NCI-H69 (cell line): ENCODE measurements at regions not wholly inside any gene's neighbourhood (a gene's known extent, or its start where the extent isn't known, plus 50 kb on each side); places are given as distances from the start of the nearest gene placed in this dataset.

Source experiments
- DNase-seq: peaks from one replicate; lab custom pipeline; 2025; lab: John Stamatoyannopoulos, UW

DNA sequence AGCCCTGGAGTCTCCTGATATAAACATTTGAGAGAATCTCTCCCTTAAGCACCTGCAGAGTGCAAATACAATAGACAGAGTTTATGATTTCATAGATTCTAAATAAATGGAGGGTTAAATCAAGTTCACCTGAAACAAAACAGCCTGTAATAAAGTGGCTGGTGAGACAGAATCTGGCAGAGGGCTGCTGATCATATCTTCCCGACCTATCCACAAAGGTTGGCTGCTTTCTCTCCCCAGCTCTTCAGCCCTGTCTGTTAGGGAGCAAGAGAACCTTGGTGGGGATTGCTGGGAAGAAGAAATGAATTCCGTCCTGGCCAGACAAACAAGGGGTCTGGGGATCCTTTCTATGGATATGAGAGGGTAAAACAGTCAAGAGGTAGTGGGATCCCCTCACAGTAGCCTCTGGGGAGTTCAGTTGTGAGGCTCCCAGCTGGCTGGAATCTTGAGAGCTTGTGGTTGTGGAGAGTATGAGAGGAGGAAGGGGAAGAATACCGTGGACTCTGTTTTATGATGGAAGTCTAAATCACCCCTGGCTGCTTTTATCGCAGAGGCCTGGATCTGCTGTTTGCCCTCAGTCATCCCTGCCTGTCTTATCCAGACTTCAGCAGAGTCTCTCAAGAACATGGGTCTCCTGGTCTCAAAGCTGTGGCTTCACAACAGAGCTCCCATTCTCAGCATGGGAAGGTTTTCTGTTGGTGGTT lies 451.3 kb downstream of the NTRK3 start:
- DNase-seq = no peak

DNA sequence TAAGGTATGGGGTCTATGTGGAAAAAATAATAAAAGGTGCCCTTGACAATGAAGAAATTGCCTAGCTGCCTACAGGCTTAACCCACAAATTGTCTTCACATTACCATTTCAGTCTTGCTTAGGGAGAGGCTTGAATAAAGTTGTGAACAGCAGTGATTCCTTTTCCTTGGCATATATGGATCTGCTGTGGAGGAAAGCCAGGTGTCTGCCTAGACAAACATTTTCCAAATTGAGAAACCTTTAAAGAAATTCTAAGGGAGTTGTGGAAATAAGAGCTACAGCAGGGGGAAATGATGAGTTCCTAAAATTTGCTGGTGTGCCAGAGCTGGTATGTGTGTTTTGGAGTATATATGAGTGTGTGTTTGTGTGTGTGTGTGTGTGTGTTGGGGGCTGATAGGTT lies 452.1 kb downstream of the NTRK3 start:
- no peak for DNase-seq

DNA sequence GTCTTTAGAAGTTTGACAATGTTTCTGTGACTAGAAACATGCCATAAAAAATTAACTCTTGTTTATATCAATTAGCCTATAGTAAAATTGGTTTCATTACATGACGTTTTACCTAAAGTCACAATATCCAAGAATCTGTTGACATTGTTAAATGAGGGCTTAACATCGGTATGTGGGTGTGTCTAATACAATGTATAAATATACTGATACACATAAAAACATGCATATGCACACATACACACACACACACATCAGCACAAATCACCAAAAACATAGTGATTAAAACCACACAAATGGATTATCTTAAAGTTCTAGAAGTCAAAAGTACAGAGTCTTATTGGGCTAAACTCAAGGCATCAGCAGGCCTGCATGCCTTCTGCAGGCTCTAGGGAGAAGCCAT lies 456.7 kb downstream of the NTRK3 start:
- DNase-seq = no peak

DNA sequence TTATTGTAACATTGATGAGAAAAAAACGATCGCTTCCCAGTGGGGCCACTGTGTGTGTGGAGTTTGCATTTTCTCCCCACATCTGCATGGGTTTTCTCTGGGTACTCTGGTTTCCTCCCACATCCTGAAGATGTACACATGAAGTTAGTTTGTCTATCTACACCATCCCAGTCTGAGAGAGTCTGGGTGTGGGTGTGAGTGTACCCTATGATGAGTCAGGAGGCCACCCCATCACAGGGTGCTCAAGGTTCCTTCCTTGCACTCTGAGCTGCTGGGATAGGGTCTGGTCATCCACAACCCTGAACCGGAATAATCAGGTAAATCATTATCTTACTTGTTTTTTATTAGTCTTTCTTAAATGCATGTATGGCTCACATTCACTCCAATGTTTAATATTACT lies 457.1 kb downstream of the NTRK3 start:
- no peak for DNase-seq

DNA sequence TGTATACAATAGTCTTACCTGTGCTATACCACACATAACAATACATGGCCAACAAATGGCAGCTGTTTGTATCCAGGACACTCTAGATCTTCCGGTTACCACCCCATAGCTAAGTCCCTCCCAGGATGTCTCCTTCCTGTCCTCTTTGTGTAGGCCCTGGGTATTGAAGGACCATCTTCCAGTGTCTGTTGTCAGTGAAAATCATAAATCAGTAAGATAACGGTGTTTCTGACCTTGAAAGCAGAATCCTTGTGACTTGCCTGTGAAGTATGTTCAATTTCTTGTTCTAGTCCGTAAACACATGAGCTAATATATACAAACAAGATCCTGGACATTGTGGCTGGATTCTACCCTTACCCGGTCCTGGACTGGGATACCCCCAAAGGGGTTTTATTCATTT lies 462.8 kb downstream of the NTRK3 start:
- DNase-seq = no peak

DNA sequence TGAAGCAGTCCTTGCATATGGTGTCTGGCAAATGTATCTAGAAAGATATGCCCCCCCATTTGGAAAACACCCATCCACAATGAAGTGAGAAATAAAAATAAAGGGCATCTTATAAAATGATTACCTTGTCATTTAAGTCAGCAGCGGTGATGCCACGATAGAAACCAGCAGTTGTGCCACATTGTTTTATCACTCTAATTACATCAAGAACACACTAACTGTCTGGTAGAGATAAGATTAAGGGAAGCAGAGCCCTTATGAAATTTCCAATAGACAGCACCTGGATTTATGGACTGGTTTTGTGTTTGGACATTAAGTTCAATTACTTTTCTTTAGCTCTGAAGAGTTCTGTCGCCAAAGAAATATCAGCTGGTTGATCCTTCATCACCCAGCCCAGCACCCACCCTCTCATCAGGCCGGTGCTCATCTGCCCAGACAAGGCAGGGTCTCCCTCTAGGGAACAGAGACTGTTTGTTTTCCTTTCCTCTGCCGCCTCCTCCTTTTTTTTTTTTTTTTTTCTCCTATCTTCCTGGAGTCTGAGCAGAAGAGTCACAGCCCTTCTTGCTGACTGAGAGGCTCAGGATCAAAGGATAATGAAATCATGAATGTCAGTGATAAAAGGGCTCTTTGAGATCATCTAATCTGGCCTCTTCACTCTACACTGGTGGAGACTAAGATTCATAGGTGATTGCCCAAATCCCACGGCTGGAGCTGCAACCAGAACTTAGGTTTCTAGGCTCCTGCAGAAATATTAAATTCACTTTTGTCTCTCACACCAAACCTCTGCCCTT lies 464.1 kb downstream of the NTRK3 start:
- DNase-seq = no peak

DNA sequence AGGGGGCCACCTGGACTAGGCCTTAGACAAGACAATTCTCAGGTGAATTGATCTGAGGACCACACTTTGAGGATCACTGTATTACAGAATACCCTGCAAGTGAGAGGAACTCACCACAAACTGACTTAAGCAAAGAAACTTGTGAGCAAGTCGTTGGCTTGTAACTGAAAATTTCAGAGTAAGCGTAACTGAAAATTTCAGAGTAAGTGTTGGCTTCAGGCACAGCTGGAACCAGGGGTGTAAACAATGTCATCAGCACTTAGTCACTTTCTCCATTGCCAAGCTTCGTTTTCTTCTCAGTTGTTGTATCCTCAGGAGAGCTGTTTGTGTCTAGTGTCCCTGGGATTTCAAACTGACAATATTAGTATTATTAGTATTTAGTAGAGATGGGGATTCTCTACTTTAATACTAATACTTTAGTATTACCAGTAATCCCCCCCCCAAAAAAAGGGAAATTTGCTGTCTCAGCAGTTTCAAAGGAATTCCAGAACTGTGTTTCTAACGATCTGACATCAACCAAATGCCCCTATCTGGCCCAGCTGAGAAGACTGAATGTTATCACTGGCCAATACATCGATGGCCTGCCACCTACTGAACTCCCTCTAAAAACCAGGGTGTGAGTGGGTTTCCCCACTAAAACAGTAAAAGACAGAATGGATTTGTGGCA lies 474.4 kb downstream of the NTRK3 start:
- no peak for DNase-seq

DNA sequence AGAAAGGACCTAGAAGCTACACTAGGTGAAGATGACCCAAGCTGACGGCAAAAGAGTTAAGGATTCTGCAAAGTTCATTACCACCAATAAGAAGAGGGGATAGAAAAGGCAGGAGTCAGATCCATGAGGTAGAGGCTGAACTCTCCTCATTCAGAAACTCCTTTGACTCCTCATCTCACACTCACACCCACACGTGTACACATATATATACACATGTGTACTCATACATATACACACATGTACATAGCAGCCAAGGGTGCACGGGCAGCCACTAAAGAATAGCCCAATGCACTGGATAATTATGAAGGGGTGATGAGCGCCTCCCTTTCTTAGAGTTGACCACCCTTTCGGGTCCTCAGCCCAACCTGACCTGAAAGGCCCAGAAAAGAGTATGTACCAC lies 476.8 kb downstream of the NTRK3 start:
- no peak for DNase-seq

DNA sequence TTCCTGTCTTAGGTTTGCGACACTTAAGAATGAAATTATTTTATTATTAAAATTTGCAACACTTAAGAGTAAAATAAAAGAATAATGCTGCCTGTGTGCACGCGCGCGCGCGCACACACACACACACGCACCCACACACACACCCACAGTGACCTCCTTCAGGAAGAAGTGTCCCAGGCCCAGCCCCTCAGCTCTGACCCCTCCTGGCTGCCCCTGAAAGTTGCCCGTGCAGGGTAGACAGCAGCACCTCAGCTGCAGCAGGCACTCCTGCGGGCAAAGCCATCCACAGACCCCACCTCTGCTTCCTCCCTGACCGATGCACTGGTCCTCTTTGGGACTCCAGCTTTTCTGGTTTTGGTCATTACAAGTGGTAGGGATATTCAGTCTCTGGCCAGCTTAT lies 478.2 kb downstream of the NTRK3 start:
- no peak for DNase-seq

DNA sequence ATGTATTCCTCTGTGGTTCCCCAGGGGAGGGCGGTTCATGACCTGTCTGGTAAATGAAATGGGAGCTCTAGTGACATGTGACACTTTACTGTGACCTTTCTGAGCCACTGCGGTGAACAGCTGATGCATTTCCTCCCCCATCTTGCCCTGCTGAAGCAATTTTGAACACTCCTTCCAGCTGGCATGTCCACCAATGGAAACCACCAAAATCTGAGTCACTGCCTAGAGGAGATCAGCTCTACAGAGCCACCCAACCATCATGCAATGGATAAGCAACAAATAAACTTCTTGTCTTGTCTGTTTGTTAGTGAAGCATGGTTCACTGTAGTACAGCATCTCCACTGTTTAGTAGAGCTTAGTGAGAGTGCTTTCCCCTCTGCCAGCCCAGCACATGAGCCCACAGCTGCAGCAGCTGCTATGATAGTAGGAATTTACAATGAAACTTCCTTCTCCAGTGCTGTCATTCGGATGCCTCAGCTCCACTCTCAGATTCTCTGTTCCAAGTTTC lies 479.4 kb downstream of the NTRK3 start:
- no peak for DNase-seq

DNA sequence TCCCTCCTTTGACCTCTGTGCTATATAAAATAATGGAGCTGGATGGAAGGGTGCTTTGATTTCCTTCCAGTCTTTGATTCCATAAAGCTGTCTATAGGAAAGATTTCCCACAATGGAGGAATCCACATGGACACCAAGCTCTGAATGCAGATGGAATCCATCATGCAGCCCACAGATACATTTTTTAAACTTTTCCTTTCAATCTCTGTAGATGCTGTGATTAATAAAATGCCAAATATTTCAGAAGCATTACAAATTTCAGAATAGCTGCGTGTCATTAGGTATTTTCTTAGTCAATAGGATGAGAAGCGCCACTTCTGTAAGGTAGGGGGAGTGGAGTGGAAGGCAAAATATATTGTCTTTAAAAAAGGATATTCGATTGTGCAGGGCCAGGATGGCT lies 489.0 kb downstream of the NTRK3 start:
- DNase-seq = no peak

DNA sequence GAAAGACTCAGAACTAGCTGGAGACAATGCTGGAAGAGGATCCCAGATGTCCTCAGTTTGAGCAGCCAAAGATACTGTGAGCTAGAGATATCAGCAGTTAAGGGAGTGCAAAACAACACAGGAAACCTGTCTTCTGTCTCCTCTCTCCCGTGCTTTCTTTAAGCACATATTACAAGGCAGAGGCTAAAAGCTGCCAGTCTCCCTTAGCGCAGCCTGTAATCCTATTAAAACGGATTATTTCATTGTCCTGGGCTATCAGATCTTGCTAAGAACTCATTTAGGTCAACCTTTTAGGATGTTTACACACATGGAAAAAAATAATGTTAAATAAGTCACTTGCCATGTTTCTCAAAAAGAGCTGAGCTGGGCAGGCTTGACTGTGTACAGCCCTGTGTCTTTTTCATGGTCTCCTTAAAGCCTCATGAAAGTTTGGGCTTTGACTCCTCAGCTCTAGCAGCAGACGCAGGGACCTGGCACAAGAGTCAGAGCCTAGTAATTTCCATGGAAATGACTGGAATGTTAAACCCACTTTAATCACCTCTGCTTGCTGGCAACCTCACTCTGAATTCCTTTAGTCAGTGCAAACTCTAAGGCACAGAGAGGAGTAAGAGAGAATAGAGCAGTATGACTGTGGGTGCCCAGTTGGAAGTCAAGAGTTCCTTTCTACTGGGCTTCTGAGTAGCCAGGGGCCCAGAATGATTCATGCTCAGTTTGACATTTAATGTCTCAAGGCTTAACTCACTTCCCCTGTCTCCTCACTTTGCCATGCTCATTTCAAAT lies 491.9 kb downstream of the NTRK3 start:
- DNase-seq = no peak

DNA sequence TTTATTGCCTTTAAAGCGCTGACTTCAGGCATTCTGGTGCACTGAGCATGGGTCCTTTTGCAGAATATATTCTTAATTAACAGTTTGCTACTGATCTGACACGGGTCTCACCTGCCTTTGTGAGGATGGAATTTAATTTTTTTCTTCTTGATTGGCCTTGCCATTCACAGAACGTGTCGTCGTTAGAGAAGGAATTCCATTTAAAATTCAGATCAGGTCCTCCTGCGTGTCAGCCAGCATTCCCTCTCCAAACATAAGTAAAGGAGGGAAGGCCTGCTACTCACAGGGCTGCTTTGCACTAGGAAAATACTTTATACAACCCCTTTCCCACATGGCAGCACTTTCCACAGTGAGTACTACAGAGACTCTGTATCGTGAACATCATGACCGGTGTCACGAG lies 492.7 kb downstream of the NTRK3 start:
- no peak for DNase-seq

DNA sequence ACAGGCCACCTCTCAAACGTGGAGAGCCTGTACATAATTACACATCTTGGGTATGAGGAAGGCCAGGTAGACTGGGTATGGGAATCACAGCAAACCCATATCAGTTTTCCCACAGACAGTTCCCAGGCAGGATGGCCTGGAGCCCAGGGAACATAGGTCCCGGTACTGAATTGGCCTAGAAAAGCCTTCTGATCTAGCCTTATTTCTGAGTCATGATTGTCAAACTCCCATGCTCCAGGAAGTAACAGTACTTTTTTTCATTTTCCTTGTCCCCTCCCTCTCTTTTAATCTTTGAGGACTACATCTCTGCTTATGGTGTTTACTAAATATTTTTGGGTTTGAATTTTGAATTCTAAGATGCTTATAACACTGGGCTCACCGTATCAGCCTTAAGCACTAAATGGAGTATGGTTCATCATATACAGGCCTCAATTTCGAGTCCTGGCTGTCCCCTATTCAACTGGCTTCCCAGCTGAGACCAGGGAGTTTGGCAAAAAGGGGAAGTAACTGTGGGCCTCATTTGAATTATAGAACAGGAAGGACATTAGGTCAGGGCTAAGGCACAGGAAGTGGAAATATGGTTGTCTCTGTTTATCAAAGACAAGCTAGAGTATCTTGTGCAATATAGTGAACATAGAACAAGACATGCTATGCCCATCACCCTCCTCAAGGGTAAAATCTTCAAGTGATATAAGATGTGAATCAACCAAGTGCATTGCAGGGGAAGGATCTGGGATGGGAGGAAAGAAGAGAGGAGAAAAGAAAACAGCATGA lies 494.6 kb downstream of the NTRK3 start:
- DNase-seq = no peak

DNA sequence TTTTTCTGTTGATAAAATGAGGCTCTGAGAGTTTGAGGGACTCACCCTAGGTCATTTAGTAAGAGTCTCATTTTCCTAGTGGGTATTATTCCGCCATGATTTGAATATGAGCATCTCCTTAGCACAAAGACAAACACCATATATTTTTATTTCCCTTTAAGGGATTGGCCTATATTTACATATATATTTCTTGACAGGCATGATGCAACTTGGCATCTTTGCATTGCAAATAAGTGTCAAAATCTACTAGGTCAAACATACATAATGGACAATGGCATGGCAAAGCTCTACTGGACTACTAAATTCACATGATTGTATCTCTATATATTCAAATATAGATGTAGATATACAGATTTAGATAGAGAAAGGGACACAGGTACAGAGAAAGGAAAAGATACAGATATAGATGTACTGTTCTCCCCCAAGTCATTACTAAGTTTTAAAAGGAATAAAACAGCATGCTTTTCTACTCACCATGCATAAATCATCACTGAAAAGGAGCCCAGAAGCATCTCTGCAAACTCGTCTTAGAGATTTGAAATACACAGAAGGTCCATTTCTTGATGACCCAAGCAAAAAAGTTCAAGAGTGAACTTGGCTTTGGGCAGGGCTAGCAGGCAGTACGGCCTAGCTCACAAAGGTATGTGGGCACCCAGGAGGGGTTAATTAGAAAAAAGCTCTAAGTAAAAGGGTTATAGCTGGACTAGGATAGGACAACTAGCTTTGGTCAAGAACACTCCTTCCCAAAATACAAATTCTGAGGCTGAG lies 495.8 kb downstream of the NTRK3 start:
- DNase-seq = no peak

DNA sequence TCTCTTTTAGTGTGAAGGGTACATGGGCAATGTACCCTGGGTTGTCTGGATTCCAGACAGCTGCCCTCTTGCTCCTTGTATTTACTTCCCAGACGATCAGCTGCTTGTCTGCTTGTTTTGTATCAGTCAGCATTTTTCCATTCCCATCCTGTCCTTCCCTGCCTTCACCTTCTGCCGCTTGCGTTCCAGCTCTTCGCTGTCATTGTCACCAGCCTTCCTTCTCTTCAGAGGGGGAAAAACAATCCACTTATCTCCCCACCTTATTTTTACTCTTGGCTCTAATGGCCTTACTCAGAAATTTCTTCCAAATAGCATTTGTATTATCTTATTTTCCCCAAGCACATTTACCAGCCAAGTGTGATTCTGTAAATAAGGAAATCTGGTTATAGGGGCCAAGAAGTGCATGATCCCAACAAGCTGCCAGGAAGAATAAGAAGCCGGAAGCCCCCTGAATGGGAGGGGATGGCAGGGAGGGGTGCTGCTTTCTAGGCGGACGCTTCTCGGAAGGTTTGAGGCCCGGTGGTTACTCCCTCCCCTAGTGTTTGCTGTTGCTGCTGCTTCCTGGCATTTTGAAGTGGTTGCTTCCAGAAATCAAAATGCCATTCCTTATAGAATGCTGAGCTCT lies 497.6 kb downstream of the NTRK3 start:
- DNase-seq = no peak

DNA sequence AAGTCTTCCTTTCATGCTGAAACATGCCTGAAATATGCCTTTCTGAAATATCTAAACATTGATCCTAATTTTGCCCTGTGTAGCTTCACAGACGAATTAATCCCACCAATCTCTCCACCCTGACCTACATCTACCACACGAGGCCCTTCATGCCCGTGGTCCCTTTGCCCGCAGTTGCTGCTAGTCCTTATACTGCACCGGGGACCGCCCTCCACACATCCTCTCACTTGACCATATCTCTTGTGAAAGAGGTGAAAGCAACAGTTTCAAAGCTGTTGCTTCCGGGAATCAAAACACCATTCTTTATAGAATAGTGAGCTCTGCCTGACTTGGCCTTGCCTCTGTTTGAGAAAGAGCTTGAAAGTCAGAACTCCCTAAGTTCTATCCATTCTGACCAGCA lies 499.5 kb downstream of the NTRK3 start:
- DNase-seq = no peak

DNA sequence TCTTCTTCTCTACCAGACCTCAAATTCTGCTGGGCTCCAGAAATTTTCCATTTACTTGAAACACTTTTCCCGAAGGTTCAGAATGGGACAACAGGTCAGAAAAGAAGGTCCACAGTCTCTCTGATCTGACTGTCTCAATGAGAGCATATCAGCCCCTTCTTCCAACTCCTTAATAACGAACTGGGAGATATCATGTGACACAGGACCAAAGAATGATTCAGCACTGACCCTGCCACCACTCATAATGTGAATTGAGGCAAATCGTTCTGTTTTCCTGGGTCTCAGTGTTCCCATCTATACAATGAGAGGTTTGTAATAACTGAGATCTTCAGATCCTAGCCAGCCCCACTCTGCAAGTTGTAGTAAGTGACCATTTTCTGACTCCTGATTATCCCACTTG lies 500.5 kb downstream of the NTRK3 start:
- no peak for DNase-seq

DNA sequence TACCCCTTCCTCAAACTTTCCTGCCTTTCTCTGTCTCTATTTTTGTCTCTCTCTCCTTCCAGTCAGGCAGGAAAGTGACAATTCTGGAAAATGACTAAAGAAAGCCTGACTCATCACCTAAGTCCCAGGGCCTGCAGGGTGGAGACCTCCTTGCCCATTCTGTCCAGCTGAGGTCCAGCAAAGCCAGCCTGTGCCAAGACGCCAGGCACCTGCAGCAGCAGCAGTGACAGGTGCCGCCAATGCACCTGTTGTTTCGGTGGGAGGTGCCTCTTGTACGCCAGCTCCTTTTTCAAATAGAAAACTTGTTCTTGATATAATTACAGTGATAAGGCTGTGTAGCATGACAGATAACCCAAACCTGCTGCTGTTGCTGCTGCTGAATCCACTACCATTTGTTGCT lies 501.3 kb downstream of the NTRK3 start:
- DNase-seq = no peak

DNA sequence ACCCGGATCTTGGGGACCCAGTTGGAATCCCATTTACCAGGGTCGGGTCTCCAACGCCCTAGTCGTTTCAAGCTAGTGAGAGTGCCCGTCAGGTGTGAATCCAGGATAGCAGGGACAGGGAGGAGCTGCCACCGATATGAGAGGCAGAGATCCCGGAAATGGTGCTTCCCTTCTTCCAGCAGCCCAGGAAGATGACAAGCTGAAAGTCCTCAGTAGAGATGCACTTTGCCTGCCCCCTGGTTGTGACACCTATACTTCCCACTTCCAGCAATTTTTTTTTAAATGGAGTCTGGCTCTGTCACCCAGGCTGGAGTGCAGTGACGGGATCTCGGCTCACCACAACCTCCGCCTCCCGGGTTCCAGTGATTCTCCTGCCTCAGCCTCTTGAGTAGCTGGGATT lies 503.0 kb downstream of the NTRK3 start:
- no peak for DNase-seq
